ENCODE measurements at regions not wholly inside any gene's neighbourhood (a gene's known extent, or its start where the extent isn't known, plus 50 kb on each side); places are given as distances from the start of the nearest gene placed in this dataset.

GRCh38 chr10:117424883-117425649 lies 49.8 kb upstream of the PDZD8 start:
- no peak for DNase-seq
